ENCODE measurements at regions not wholly inside any gene's neighbourhood (a gene's known extent, or its start where the extent isn't known, plus 50 kb on each side); places are given as distances from the start of the nearest gene placed in this dataset.
"Not testable (repeated sequence)": the region's sequence is repeated elsewhere in the genome, so short reads cannot be mapped to it uniquely, and the experiment has no call there.

DNA sequence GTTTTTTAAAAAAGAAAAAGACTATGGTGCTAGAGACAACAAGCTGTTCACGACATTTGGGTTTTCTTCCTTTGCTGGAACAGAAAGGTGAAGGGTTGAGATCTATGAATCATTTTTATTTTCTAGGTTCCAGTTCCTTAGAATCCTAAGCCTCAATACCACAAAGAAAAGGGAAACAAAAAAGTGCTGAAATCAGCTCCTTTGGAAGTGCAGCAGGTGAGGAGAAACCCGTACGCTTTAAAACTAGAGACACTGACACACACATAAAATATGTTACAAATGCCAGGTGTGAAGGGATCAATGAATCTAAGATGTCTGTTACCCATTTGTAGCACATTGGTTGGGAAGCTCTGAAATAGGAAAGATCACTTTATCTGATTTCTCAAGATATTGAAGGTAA lies 125.2 kb downstream of the AREG start:
- no peak overlapping the region for H3K4me2 ChIP-seq (ENCODE audit: low read depth, low read length, poor library complexity, severe bottlenecking)

DNA sequence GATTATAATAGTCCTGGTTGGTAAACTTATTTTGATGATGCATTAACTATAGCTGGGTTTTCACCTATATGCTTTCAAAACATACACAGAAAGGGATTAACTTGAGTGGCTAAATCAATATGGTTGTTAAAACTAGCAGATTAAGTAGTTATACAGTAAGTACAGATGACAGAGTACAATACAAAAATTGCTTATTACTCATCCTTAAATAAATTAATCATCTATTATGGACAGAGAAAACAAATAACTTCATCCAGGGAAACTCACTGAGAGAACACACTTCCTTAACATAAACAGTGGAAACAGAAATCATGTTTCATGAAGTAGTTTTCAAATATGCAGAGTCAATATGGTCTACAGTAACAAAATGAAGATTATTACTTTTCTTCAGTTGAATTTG lies 133.4 kb downstream of the AREG start:
- Histone ChIP-seq H3K4me1 (ENCODE audit: insufficient read depth, low read length, poor library complexity, severe bottlenecking) (no peaks in the 10 kb centered on the region), H3K9me2 (replicated peaks; ENCODE audit: low read depth, low read length) (no peaks in the 10 kb centered on the region), H2AFZ (ENCODE audit: low read length) (no peak overlapping the region), H3K79me2 (ENCODE audit: insufficient read depth, low read length) (no peaks in the 10 kb centered on the region), H3K4me3 (ENCODE audit: low read length, poor library complexity, severe bottlenecking) (no peak overlapping the region), H3K9ac (ENCODE audit: low read depth, low read length, poor library complexity, severe bottlenecking) (no peak overlapping the region), H3K27me3 (ENCODE audit: insufficient read depth, low read length, poor library complexity, severe bottlenecking) (no peaks in the 10 kb centered on the region), H3K4me2 (ENCODE audit: low read depth, low read length, poor library complexity, severe bottlenecking) (no peak overlapping the region), H3K9me3 (ENCODE audit: insufficient read depth, low read depth, low read length) (no peaks in the 10 kb centered on the region), H3F3A (ENCODE audit: low read depth) (no peaks in the 10 kb centered on the region), H4K20me1 (ENCODE audit: insufficient read depth, low read length, poor library complexity, severe bottlenecking) (no peaks in the 10 kb centered on the region), H3K36me3 (ENCODE audit: insufficient read depth, low read length) (no peaks in the 10 kb centered on the region)
- TF ChIP-seq, protein P1, sequence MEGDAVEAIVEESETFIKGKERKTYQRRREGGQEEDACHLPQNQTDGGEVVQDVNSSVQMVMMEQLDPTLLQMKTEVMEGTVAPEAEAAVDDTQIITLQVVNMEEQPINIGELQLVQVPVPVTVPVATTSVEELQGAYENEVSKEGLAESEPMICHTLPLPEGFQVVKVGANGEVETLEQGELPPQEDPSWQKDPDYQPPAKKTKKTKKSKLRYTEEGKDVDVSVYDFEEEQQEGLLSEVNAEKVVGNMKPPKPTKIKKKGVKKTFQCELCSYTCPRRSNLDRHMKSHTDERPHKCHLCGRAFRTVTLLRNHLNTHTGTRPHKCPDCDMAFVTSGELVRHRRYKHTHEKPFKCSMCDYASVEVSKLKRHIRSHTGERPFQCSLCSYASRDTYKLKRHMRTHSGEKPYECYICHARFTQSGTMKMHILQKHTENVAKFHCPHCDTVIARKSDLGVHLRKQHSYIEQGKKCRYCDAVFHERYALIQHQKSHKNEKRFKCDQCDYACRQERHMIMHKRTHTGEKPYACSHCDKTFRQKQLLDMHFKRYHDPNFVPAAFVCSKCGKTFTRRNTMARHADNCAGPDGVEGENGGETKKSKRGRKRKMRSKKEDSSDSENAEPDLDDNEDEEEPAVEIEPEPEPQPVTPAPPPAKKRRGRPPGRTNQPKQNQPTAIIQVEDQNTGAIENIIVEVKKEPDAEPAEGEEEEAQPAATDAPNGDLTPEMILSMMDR (conservative IDR thresholded peaks at IDR 0.05; ENCODE audit: low read length) = no peak
- no peak for TF ChIP-seq EZH2phosphoT487 (IDR thresholded peaks at IDR 0.05; ENCODE audit: borderline replicate concordance)

More for the DNA sequence above, 125.2 kb downstream of the AREG start:
- Histone ChIP-seq H4K20me1 (ENCODE audit: insufficient read depth, low read length, poor library complexity, severe bottlenecking) (no peaks in the 10 kb centered on the region), H3K4me3 (ENCODE audit: low read length, poor library complexity, severe bottlenecking) (no peak overlapping the region), H2AFZ (ENCODE audit: low read length) (no peak overlapping the region), H3K79me2 (ENCODE audit: insufficient read depth, low read length) (no peaks in the 10 kb centered on the region), H3K9me2 (replicated peaks; ENCODE audit: low read depth, low read length) (no peaks in the 10 kb centered on the region), H3F3A (ENCODE audit: low read depth) (no peaks in the 10 kb centered on the region), H3K9me3 (ENCODE audit: insufficient read depth, low read depth, low read length) (no peaks in the 10 kb centered on the region), H3K4me1 (ENCODE audit: insufficient read depth, low read length, poor library complexity, severe bottlenecking) (no peaks in the 10 kb centered on the region), H3K36me3 (ENCODE audit: insufficient read depth, low read length) (no peaks in the 10 kb centered on the region), H3K9ac (ENCODE audit: low read depth, low read length, poor library complexity, severe bottlenecking) (no peak overlapping the region), H3K27me3 (ENCODE audit: insufficient read depth, low read length, poor library complexity, severe bottlenecking) (no peaks in the 10 kb centered on the region)
- TF ChIP-seq EZH2phosphoT487 (IDR thresholded peaks at IDR 0.05; ENCODE audit: borderline replicate concordance) = no peak
- TF ChIP-seq, protein P1 (conservative IDR thresholded peaks at IDR 0.05; ENCODE audit: low read length) = no peak

DNA sequence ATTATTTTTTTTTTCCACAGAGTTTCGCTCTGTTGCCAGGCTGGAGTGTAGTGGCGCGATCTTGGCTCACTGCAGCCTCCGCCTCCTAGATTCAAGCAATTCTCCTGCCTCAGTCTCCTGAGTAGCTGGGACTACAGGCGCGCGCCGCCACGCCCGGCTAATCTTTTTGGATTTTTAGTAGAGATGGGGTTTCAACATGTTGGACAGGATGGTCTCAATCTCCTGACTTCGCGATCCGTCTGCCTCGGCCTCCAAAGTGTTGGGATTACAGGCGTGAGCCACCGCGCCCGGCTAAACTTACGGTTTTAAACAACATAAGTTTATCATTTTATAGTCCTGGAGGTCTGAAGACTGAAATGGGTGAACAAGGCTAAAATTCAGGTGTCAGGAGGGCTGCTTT lies 133.9 kb downstream of the AREG start:
- H3K79me2 ChIP-seq (ENCODE audit: insufficient read depth, low read length); H3K27me3 ChIP-seq (ENCODE audit: insufficient read depth, low read length, poor library complexity, severe bottlenecking); H2AFZ ChIP-seq (ENCODE audit: low read length); H3K9ac ChIP-seq (ENCODE audit: low read depth, low read length, poor library complexity, severe bottlenecking); H3K9me3 ChIP-seq (ENCODE audit: insufficient read depth, low read depth, low read length); H3K4me2 ChIP-seq (ENCODE audit: low read depth, low read length, poor library complexity, severe bottlenecking); H3K4me3 ChIP-seq (ENCODE audit: low read length, poor library complexity, severe bottlenecking); H4K20me1 ChIP-seq (ENCODE audit: insufficient read depth, low read length, poor library complexity, severe bottlenecking); H3K9me2 ChIP-seq (replicated peaks; ENCODE audit: low read depth, low read length); H3K36me3 ChIP-seq (ENCODE audit: insufficient read depth, low read length); H3K4me1 ChIP-seq (ENCODE audit: insufficient read depth, low read length, poor library complexity, severe bottlenecking); H3F3A ChIP-seq (ENCODE audit: low read depth): not testable (repeated sequence)

DNA sequence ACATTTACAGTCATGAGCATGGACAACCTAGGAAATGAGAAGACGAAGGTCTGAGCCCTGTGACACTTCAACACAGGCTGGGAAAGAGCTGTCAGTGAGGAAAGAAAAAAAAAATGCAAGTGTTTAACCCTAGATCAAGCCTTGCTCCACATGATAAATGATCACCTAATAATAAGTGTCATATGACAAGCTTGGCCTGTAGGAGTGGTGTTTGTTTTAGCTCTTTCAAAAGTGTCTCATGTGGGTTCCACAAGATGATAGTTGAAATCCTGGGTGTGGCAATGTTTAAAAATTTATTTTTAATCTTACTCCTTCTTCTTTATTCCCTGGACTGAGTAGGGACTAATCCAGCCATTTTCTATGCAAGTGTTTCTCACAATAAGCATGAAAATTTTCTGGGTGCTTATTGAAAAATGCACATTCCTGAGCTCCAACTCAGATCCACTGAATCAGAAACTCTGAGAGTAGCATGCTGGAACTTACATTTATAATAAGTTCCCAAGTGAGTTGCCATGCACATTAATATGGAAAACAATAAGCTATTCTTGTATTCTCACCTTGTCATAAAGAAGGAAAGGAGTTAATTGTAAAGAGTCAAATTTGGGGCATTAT lies 138.3 kb downstream of the AREG start:
- no peak overlapping the region for H2AFZ ChIP-seq (ENCODE audit: low read length)
- H3F3A ChIP-seq (ENCODE audit: low read depth) = no peaks in the 10 kb centered on the region
- H3K36me3 ChIP-seq (ENCODE audit: insufficient read depth, low read length) = no peaks in the 10 kb centered on the region
- H3K27me3 ChIP-seq (ENCODE audit: insufficient read depth, low read length, poor library complexity, severe bottlenecking) = no peaks in the 10 kb centered on the region
- H3K9me3 ChIP-seq (ENCODE audit: insufficient read depth, low read depth, low read length) = no peaks in the 10 kb centered on the region
- no peak overlapping the region for H3K4me2 ChIP-seq (ENCODE audit: low read depth, low read length, poor library complexity, severe bottlenecking)
- no peaks in the 10 kb centered on the region for H4K20me1 ChIP-seq (ENCODE audit: insufficient read depth, low read length, poor library complexity, severe bottlenecking)
- H3K4me3 ChIP-seq (ENCODE audit: low read length, poor library complexity, severe bottlenecking) = no peak overlapping the region
- no peaks in the 10 kb centered on the region for H3K79me2 ChIP-seq (ENCODE audit: insufficient read depth, low read length)
- no peak for TF ChIP-seq EZH2phosphoT487 (IDR thresholded peaks at IDR 0.05; ENCODE audit: borderline replicate concordance)
- TF ChIP-seq, protein P1 (conservative IDR thresholded peaks at IDR 0.05; ENCODE audit: low read length) = no peak
- H3K9ac ChIP-seq (ENCODE audit: low read depth, low read length, poor library complexity, severe bottlenecking) = no peak overlapping the region
- H3K4me1 ChIP-seq (ENCODE audit: insufficient read depth, low read length, poor library complexity, severe bottlenecking) = no peaks in the 10 kb centered on the region
- no peaks in the 10 kb centered on the region for H3K9me2 ChIP-seq (replicated peaks; ENCODE audit: low read depth, low read length)

Data from Loucy (cell line).